PC-9 (cell line): ENCODE measurements at regions not wholly inside any gene's neighbourhood (a gene's known extent, or its start where the extent isn't known, plus 50 kb on each side); places are given as distances from the start of the nearest gene placed in this dataset.

Experiments used
- BruUV-seq: library from RNA; stranded (reverse); fragments of 400-500 nt; replicated peaks from 2 replicates; lab custom pipeline; 2021; lab: Mats Ljungman, UMichigan
- CTCF ChIA-PET: fragments of 300-600 bp; sonication (Branson Sonifier 250); formaldehyde crosslinking; loops from one replicate; lab custom pipeline; 2022; ENCODE audit warnings: antibody characterized with exemption; lab: Charles Lee
- POLR2A ChIA-PET: fragments of 300-600 bp; sonication (Branson Sonifier 250); formaldehyde crosslinking; loops from one replicate; lab custom pipeline; 2022; ENCODE audit warnings: antibody characterized with exemption; ENCODE audit not compliant: unreplicated experiment; lab: Charles Lee
- DNase-seq, 2 experiments: peaks; one replicate each; pipeline versions ENCODE4 v3.0.0 to v3.0.0-alpha.2; 2015 to 2022; ENCODE audit warnings: mixed read lengths in 1 of 2
- H2AFZ ChIP-seq: fragments of 200-600 bp; sonication (generic); 2 replicates; pipeline ENCODE4 v1.8.1; 2017; ENCODE audit warnings: antibody characterized with exemption
- H3F3A ChIP-seq: fragments of 200-600 bp; sonication (generic); 2 replicates; pipeline ENCODE4 v1.8.1; 2017; ENCODE audit warnings: antibody characterized with exemption, mild to moderate bottlenecking, low read depth; ENCODE audit not compliant: insufficient read depth
- H3K27ac ChIP-seq: fragments of 200-600 bp; sonication (generic); 2 replicates; pipeline ENCODE4 v1.6.1; 2016; ENCODE audit warnings: mixed run types
- H3K27me3 ChIP-seq: fragments of 200-600 bp; sonication (generic); 2 replicates; pipeline ENCODE4 v1.6.1; 2016; ENCODE audit warnings: low read depth, mixed run types; ENCODE audit not compliant: insufficient read depth
- H3K36me3 ChIP-seq: fragments of 200-600 bp; sonication (generic); 2 replicates; pipeline ENCODE4 v1.6.1; 2016; ENCODE audit warnings: low read depth, mixed run types
- H3K4me1 ChIP-seq: fragments of 200-600 bp; sonication (generic); replicated peaks from 2 replicates; pipeline ENCODE4 v1.6.1; 2016; ENCODE audit warnings: mixed run types; ENCODE audit not compliant: insufficient read depth
- H3K4me2 ChIP-seq: fragments of 200-600 bp; sonication (generic); 2 replicates; pipeline ENCODE4 v1.6.1; 2017; ENCODE audit warnings: mixed run types
- H3K4me3 ChIP-seq: fragments of 200-600 bp; sonication (generic); 2 replicates; pipeline ENCODE4 v1.6.1; 2016; ENCODE audit warnings: mixed run types
- H3K79me2 ChIP-seq: fragments of 200-600 bp; sonication (generic); 2 replicates; pipeline ENCODE4 v1.6.1; 2017; ENCODE audit warnings: low read depth, mixed run types
- H3K9me2 ChIP-seq: fragments of 200-600 bp; sonication (generic); 2 replicates; pipeline ENCODE4 v1.8.1; 2017; ENCODE audit warnings: mild to moderate bottlenecking; ENCODE audit not compliant: insufficient read depth
- H3K9me3 ChIP-seq: fragments of 200-600 bp; sonication (generic); 2 replicates; pipeline ENCODE4 v1.8.1; 2016; ENCODE audit warnings: low read depth; ENCODE audit not compliant: insufficient read depth
- H4K20me1 ChIP-seq: fragments of 200-600 bp; sonication (generic); 2 replicates; pipeline ENCODE4 v1.8.1; 2017; ENCODE audit not compliant: insufficient read depth
- EZH2 ChIP-seq: fragments of 200-600 bp; sonication (generic); IDR thresholded peaks from 2 replicates; pipeline ENCODE4 v1.8.0; 2017; ENCODE audit warnings: antibody characterized with exemption, low read depth
- intact Hi-C: fragments of 100-400 bp; cut with micrococcal nuclease; formaldehyde crosslinking; loops from one replicate; pipeline ENCODE4 v1.10.0; 2022; ENCODE audit not compliant: unreplicated experiment
- TF ChIP-seq, protein P1 (sequence below): fragments of 200-600 bp; sonication (generic); conservative IDR thresholded peaks from 2 replicates; pipeline ENCODE4 v1.6.1; 2017; ENCODE audit warnings: mixed run types, antibody characterized with exemption, mild to moderate bottlenecking, moderate library complexity

DNA sequence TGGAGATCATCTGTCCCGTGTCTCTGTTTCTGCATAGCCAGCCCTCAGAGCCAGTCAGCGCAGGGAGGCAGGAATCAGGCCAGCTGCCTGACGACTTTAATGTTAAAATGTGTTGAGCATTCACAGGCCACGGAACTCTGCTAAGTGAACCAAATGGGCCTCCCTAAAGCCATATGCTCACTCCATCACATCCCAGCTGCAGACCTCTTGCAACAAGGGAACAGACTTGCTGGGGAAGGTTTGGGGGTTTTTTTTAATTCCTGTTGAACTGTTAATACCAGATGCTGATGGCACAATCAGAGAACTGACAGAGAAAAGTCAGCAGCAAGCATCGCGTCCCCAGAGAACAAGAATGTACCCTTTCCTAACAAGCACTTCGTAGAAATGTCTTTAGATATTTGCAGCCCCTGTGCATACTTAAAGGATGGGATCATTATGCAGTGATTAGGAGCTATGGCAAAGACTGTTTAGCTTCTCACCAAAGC lies 900.4 kb upstream of the AUTS2 start:
- intact Hi-C loops, result no loop called here
- H3K4me1 ChIP-seq, result peaks cover 52% of the 10 kb centered on the region
- no peaks in the 10 kb centered on the region for H3K36me3 ChIP-seq
- POLR2A ChIA-PET, result interaction anchor here (0.7 kb wide), 1 partner anchor 102 kb away, joined by 3 read pairs; no protein-coding TSS in a partner anchor
- H3K27me3 ChIP-seq, result no peaks in the 10 kb centered on the region
- peaks cover 24% of the 10 kb centered on the region for H3K9me3 ChIP-seq
- H3F3A ChIP-seq, result peaks cover 46% of the 10 kb centered on the region
- H3K27ac ChIP-seq, result peak overlapping the region; percentile 98
- no peaks in the 10 kb centered on the region for H4K20me1 ChIP-seq
- H3K9me2 ChIP-seq, result 0 out of 2 replicates have a peak, but pooled peaks cover 5% of the 10 kb centered on the region
- CTCF ChIA-PET, result no interaction called here
- no peak overlapping the region for H3K4me3 ChIP-seq
- no peak for TF ChIP-seq EZH2
- TF ChIP-seq, protein P1, sequence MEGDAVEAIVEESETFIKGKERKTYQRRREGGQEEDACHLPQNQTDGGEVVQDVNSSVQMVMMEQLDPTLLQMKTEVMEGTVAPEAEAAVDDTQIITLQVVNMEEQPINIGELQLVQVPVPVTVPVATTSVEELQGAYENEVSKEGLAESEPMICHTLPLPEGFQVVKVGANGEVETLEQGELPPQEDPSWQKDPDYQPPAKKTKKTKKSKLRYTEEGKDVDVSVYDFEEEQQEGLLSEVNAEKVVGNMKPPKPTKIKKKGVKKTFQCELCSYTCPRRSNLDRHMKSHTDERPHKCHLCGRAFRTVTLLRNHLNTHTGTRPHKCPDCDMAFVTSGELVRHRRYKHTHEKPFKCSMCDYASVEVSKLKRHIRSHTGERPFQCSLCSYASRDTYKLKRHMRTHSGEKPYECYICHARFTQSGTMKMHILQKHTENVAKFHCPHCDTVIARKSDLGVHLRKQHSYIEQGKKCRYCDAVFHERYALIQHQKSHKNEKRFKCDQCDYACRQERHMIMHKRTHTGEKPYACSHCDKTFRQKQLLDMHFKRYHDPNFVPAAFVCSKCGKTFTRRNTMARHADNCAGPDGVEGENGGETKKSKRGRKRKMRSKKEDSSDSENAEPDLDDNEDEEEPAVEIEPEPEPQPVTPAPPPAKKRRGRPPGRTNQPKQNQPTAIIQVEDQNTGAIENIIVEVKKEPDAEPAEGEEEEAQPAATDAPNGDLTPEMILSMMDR, result no peak
- H3K4me2 ChIP-seq, result no peak overlapping the region
- no peaks in the 10 kb centered on the region for H3K79me2 ChIP-seq
- BruUV-seq, result no TSS peak
- no peak overlapping the region for H2AFZ ChIP-seq
- no peak for DNase-seq

DNA sequence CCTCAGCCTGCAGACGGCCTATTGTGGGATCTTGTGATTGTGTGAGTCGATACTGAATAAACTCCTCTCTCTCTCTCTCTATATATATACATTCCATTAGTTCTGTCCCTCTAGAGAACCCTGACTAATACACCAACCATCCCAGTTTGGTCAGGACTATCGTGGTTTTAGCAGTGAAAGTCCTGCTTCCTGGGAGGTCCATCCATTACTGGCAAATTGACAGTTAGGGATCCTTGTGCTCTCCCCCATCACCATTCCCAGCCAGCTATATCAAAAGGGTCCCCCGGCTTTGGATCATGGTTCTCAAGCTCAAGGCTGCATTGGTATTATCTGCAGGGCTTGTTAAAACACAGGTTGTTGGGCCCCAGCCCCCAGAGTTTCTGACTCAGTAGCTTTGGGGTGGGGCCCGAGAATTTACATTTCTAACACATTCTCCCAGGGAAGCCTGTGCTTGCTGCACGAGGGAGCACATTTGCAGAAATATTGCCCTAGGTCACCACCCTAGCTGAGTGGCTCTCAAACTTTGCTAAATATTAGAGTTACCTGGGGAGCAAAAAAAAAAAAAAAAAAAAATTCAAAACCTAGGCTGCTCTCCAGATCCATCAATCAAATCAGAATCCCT lies 899.1 kb upstream of the AUTS2 start:
- Histone ChIP-seq H3K9me2 (no peaks in the 10 kb centered on the region), H3K4me2 (peak overlapping the region; percentile 67), H3K27me3 (no peaks in the 10 kb centered on the region), H3F3A (peaks cover 36% of the 10 kb centered on the region), H3K9me3 (peaks cover 21% of the 10 kb centered on the region), H4K20me1 (no peaks in the 10 kb centered on the region), H3K36me3 (no peaks in the 10 kb centered on the region), H3K4me1 (peaks cover 42% of the 10 kb centered on the region), H2AFZ (peak overlapping the region; percentile 67; the same call in 1 of the 2 replicates), H3K79me2 (no peaks in the 10 kb centered on the region), H3K4me3 (peak overlapping the region; percentile 5; the same call in 1 of the 2 replicates), H3K27ac (peak overlapping the region; percentile 98)
- intact Hi-C loops, result no loop called here
- BruUV-seq, result no TSS peak
- peak; percentile 27 to 95 for DNase-seq
- POLR2A ChIA-PET, result interaction anchor here (0.7 kb wide), 1 partner anchor 100 kb away, joined by 5 read pairs; no protein-coding TSS in a partner anchor
- TF ChIP-seq, protein P1, result no peak
- TF ChIP-seq EZH2, result no peak
- CTCF ChIA-PET, result interaction anchor here (0.5 kb wide), 1 partner anchor 100 kb away, joined by 6 read pairs; no protein-coding TSS in a partner anchor

DNA sequence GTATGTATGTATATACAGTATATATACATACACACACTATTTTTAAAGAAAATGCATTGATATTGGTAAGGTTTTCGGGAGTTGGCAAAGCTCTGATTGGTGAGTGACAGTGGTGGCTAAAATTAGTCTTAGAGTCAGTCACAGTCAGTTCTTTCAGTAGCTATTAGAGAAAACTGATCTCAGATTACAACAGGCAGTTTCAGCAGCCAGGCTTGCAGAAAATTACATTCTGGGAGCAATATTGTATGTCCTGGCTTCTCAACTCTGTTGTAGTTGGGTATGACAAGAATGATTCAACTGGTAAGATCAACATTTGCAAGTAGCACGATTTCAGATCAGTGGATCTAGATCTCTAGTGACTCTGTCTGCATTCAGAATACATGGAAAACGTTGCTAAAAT lies 897.9 kb upstream of the AUTS2 start:
- Histone ChIP-seq H3K27ac (peak overlapping the region; percentile 98), H3K36me3 (no peaks in the 10 kb centered on the region)
- CTCF ChIA-PET, result no interaction called here

More for the DNA sequence above, 897.9 kb upstream of the AUTS2 start:
- Histone ChIP-seq H3K4me1 (peaks cover 52% of the 10 kb centered on the region), H3F3A (peaks cover 36% of the 10 kb centered on the region), H3K4me2 (peak overlapping the region; percentile 67; the same call in 1 of the 2 replicates), H3K9me2 (no peaks in the 10 kb centered on the region), H3K27me3 (no peaks in the 10 kb centered on the region), H2AFZ (no peak overlapping the region), H4K20me1 (no peaks in the 10 kb centered on the region), H3K79me2 (no peaks in the 10 kb centered on the region), H3K9me3 (peaks cover 15% of the 10 kb centered on the region), H3K4me3 (no peak overlapping the region)
- POLR2A ChIA-PET, result no interaction called here
- peak in 1 of 2 experiments; percentile 44 for DNase-seq
- TF ChIP-seq, protein P1, result no peak
- no peak for TF ChIP-seq EZH2
- intact Hi-C loops, result no loop called here
- no TSS peak for BruUV-seq
